ENCODE measurements at regions not wholly inside any gene's neighbourhood (a gene's known extent, or its start where the extent isn't known, plus 50 kb on each side); places are given as distances from the start of the nearest gene placed in this dataset.
"Not testable (repeated sequence)": the region's sequence is repeated elsewhere in the genome, so short reads cannot be mapped to it uniquely, and the experiment has no call there.

DNA sequence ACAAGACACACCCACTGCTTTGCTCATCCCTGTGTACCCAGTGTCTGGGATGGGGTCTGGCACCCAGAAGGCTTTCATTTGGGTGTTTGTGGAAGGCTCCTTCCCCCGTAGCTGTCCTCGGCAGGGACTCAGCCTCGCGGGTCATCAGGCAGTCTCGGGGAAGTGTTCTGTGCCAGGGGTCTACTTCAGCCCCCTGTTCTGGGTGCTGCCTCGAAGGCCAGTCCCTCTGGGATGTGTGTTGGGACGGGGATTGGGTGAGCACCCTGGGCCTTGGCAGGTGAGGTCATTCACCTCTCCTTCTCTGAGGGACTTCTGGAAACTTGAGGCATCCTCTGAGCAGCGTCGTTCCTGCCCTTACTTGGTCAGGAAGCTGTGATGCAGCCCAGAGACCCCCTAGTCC is 65.5 kb downstream of the RPUSD4 start:
- CTCF ChIA-PET: no interaction called here
- Histone ChIP-seq H3K27me3 (ENCODE audit: control insufficient read depth in 2 of 2, insufficient read depth in 2 of 2, low read length in 2 of 2) (peaks cover 0 to 2% of the 10 kb centered on the region in 2 experiments), H3K4me1 (ENCODE audit: control insufficient read depth, extremely low read depth, insufficient read depth, low read length) (no peaks in the 10 kb centered on the region), H3K79me2 (ENCODE audit: control insufficient read depth, insufficient read depth, low read length) (no peaks in the 10 kb centered on the region), H4K20me1 (replicated peaks; ENCODE audit: control insufficient read depth, extremely low read depth, insufficient read depth, low read length) (no peaks in the 10 kb centered on the region), H3K9me3 (replicated peaks; ENCODE audit: control insufficient read depth, insufficient read depth, low read length) (no peaks in the 10 kb centered on the region), H3K9me1 (replicated peaks; ENCODE audit: control insufficient read depth, extremely low read depth, insufficient read depth, low read length) (no peaks in the 10 kb centered on the region), H3K4me2 (ENCODE audit: insufficient read depth, low read length) (no peak overlapping the region), H3K9ac (replicated peaks; ENCODE audit: extremely low read depth, insufficient read depth, low read length) (no peak overlapping the region), H3K36me3 (ENCODE audit: control insufficient read depth in 2 of 2, extremely low read depth in 1 of 2, insufficient read depth in 2 of 2, low read length in 2 of 2) (no peaks in the 10 kb centered on the region), H3K4me3 (replicated peaks in 1 of 3; ENCODE audit: insufficient read depth in 1 of 3, low read depth in 1 of 3, low read length in 3 of 3) (no peak overlapping the region), H2AFZ (ENCODE audit: low read depth, low read length) (no peak overlapping the region), H3K27ac (ENCODE audit: insufficient read depth, low read depth, low read length) (no peak overlapping the region)
- dilution Hi-C loops (cut with MboI; ENCODE audit: extremely low pct_ligation_motif_present, low sequenced_read_pairs): no loop called here
- FAIRE-seq: no peak
- no TSS peak for BruUV-seq (replicated peaks)
- intact Hi-C loops (cut with micrococcal nuclease): no loop called here
- POLR2A ChIA-PET: no interaction called here
- TF ChIP-seq POLR2AphosphoS5 (IDR thresholded peaks at IDR 0.05; ENCODE audit: insufficient read depth, low read depth, low read length) (no peak), GATA2 (IDR thresholded peaks at IDR 0.05; ENCODE audit: insufficient read depth, insufficient read length, low read depth, low read length) (no peak), JUN (IDR thresholded peaks at IDR 0.05; ENCODE audit: borderline replicate concordance, insufficient read depth, insufficient read length, low read depth) (no peak), FOS (IDR thresholded peaks at IDR 0.05; ENCODE audit: borderline replicate concordance, insufficient read depth, low read length) (no peak), POLR2A (IDR thresholded peaks at IDR 0.05; ENCODE audit: low read depth, low read length) (no peak), MYC (IDR thresholded peaks at IDR 0.05; ENCODE audit: low read depth, low read length) (no peak), EZH2 (IDR thresholded peaks at IDR 0.05; ENCODE audit: borderline replicate concordance, low read depth, low read length, severe bottlenecking) (no peak)
- TF ChIP-seq, protein P1, sequence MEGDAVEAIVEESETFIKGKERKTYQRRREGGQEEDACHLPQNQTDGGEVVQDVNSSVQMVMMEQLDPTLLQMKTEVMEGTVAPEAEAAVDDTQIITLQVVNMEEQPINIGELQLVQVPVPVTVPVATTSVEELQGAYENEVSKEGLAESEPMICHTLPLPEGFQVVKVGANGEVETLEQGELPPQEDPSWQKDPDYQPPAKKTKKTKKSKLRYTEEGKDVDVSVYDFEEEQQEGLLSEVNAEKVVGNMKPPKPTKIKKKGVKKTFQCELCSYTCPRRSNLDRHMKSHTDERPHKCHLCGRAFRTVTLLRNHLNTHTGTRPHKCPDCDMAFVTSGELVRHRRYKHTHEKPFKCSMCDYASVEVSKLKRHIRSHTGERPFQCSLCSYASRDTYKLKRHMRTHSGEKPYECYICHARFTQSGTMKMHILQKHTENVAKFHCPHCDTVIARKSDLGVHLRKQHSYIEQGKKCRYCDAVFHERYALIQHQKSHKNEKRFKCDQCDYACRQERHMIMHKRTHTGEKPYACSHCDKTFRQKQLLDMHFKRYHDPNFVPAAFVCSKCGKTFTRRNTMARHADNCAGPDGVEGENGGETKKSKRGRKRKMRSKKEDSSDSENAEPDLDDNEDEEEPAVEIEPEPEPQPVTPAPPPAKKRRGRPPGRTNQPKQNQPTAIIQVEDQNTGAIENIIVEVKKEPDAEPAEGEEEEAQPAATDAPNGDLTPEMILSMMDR (IDR thresholded peaks at IDR 0.05; ENCODE audit: extremely low read depth in 1 of 2, insufficient read depth in 1 of 2, low read depth in 1 of 2, low read length in 2 of 2): no peak
- TF ChIP-seq, protein P2, sequence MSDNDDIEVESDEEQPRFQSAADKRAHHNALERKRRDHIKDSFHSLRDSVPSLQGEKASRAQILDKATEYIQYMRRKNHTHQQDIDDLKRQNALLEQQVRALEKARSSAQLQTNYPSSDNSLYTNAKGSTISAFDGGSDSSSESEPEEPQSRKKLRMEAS (IDR thresholded peaks at IDR 0.05; ENCODE audit: insufficient read depth, insufficient read length): no peak
- no peak for DNase-seq (ENCODE audit: low read depth, low spot score)

DNA sequence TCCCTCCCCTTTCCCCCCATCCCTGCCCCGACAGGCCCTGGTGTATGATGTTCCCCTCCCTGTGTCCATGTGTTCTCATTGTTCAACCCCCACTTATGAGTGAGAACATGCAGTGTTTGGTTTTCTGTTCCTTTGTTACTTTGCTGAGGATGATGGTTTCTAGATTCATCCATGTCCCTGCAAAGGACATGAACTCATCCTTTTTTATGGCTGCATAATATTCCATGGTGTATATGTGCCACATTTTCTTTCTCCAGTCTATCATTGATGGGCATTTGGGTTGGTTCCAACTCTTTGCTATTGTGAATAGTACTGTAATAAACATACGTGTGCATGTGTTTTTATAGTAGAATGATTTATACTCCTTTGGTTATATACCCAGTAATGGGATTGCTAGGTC is 68.0 kb downstream of the RPUSD4 start:
- H3K9ac ChIP-seq (replicated peaks; ENCODE audit: extremely low read depth, insufficient read depth, low read length); POLR2A ChIA-PET; H4K20me1 ChIP-seq (replicated peaks; ENCODE audit: control insufficient read depth, extremely low read depth, insufficient read depth, low read length); H3K9me1 ChIP-seq (replicated peaks; ENCODE audit: control insufficient read depth, extremely low read depth, insufficient read depth, low read length); CTCF ChIA-PET; H2AFZ ChIP-seq (ENCODE audit: low read depth, low read length); H3K4me3 ChIP-seq (replicated peaks in 1 of 3; ENCODE audit: insufficient read depth in 1 of 3, low read depth in 1 of 3, low read length in 3 of 3); H3K9me3 ChIP-seq (replicated peaks; ENCODE audit: control insufficient read depth, insufficient read depth, low read length); H3K36me3 ChIP-seq (ENCODE audit: control insufficient read depth in 2 of 2, extremely low read depth in 1 of 2, insufficient read depth in 2 of 2, low read length in 2 of 2); FAIRE-seq; H3K79me2 ChIP-seq (ENCODE audit: control insufficient read depth, insufficient read depth, low read length); dilution Hi-C loops (cut with MboI; ENCODE audit: extremely low pct_ligation_motif_present, low sequenced_read_pairs); DNase-seq (ENCODE audit: low read depth, low spot score); H3K27me3 ChIP-seq (ENCODE audit: control insufficient read depth in 2 of 2, insufficient read depth in 2 of 2, low read length in 2 of 2); BruUV-seq (replicated peaks); intact Hi-C loops (cut with micrococcal nuclease); H3K4me2 ChIP-seq (ENCODE audit: insufficient read depth, low read length); H3K27ac ChIP-seq (ENCODE audit: insufficient read depth, low read depth, low read length); H3K4me1 ChIP-seq (ENCODE audit: control insufficient read depth, extremely low read depth, insufficient read depth, low read length): not testable (repeated sequence)
